Peyer's patch (tissue), 4 donors: ENCODE measurements at regions not wholly inside any gene's neighbourhood (a gene's known extent, or its start where the extent isn't known, plus 50 kb on each side); places are given as distances from the start of the nearest gene placed in this dataset.

Experiments used
- CTCF ChIP-seq, 6 experiments: fragments of 450-650 bp in 4 of 6; fragments of 200-600 bp in 2 of 6; sonication (generic) in 1 of 6; IDR thresholded peaks; one replicate each; pipeline ENCODE4 v1.5.1; 2017 to 2019; ENCODE audit warnings: antibody characterized with exemption in 6 of 6, mild to moderate bottlenecking in 3 of 6, moderate library complexity in 1 of 6
- POLR2A ChIP-seq, 2 donors: fragments of 450-650 bp; IDR thresholded peaks; one replicate each; pipeline ENCODE4 v1.5.1; 2017; ENCODE audit warnings: antibody characterized with exemption in 2 of 2, mild to moderate bottlenecking in 2 of 2, moderate library complexity in 2 of 2

- TF ChIP-seq CTCF (IDR thresholded peaks at IDR 0.05), result no peak
- no peak for TF ChIP-seq POLR2A (IDR thresholded peaks at IDR 0.05)
Observed at GRCh38 chr13:33483471-33483870, 197.9 kb upstream of the STARD13 start.
